ENCODE measurements at regions not wholly inside any gene's neighbourhood (a gene's known extent, or its start where the extent isn't known, plus 50 kb on each side); places are given as distances from the start of the nearest gene placed in this dataset.
"Not testable (repeated sequence)": the region's sequence is repeated elsewhere in the genome, so short reads cannot be mapped to it uniquely, and the experiment has no call there.

GRCh38 chr3:34646911-34647460 lies 848.6 kb downstream of the PDCD6IP start:
- no peak for DNase-seq (ENCODE audit: low spot score)

- no peak for DNase-seq (ENCODE audit: low spot score)
Observed at GRCh38 chr3:34650131-34650530, 851.7 kb downstream of the PDCD6IP start.

GRCh38 chr3:34668915-34669314 lies 870.5 kb downstream of the PDCD6IP start:
- no peak for DNase-seq (ENCODE audit: low spot score)

- no peak for DNase-seq (ENCODE audit: low spot score)
Observed at GRCh38 chr3:34669490-34669889, 871.1 kb downstream of the PDCD6IP start.

GRCh38 chr3:34675383-34676120 lies 877.1 kb downstream of the PDCD6IP start:
- no peak for DNase-seq (ENCODE audit: low spot score)

- DNase-seq (ENCODE audit: low spot score): no peak
Observed at GRCh38 chr3:34676436-34676835, 878.0 kb downstream of the PDCD6IP start.

GRCh38 chr3:34678575-34678974 lies 880.1 kb downstream of the PDCD6IP start:
- no peak for DNase-seq (ENCODE audit: low spot score)

- DNase-seq (ENCODE audit: low spot score): not testable (repeated sequence)
Observed at GRCh38 chr3:34679055-34679454, 880.6 kb downstream of the PDCD6IP start.

- peak; percentile 64 for DNase-seq (ENCODE audit: low spot score)
Observed at GRCh38 chr3:34683851-34684250, 885.4 kb downstream of the PDCD6IP start.

GRCh38 chr3:34686541-34686940 lies 888.1 kb downstream of the PDCD6IP start:
- no peak for DNase-seq (ENCODE audit: low spot score)

- no peak for DNase-seq (ENCODE audit: low spot score)
Observed at GRCh38 chr3:34687671-34688070, 889.2 kb downstream of the PDCD6IP start.

GRCh38 chr3:34696831-34697230 lies 898.4 kb downstream of the PDCD6IP start:
- no peak for DNase-seq (ENCODE audit: low spot score)

GRCh38 chr3:34703053-34703452 lies 904.6 kb downstream of the PDCD6IP start:
- DNase-seq (ENCODE audit: low spot score): no peak

GRCh38 chr3:34724916-34725499 lies 914.3 kb upstream of the ARPP21 start:
- no peak for DNase-seq (ENCODE audit: low spot score)

GRCh38 chr3:34725774-34726173 lies 913.6 kb upstream of the ARPP21 start:
- no peak for DNase-seq (ENCODE audit: low spot score)

GRCh38 chr3:34727700-34728099 lies 911.6 kb upstream of the ARPP21 start:
- no peak for DNase-seq (ENCODE audit: low spot score)

- no peak for DNase-seq (ENCODE audit: low spot score)
Observed at GRCh38 chr3:34742151-34742550, 897.2 kb upstream of the ARPP21 start.

GRCh38 chr3:34758630-34759261 lies 880.6 kb upstream of the ARPP21 start:
- DNase-seq (ENCODE audit: low spot score): no peak

- DNase-seq (ENCODE audit: low spot score): no peak
Observed at GRCh38 chr3:34777386-34777785, 861.9 kb upstream of the ARPP21 start.

- DNase-seq (ENCODE audit: low spot score): no peak
Observed at GRCh38 chr3:34779092-34779491, 860.2 kb upstream of the ARPP21 start.

GRCh38 chr3:34780294-34780693 lies 859.0 kb upstream of the ARPP21 start:
- no peak for DNase-seq (ENCODE audit: low spot score)

- DNase-seq (ENCODE audit: low spot score): no peak
Observed at GRCh38 chr3:34780973-34781372, 858.4 kb upstream of the ARPP21 start.

- no peak for DNase-seq (ENCODE audit: low spot score)
Observed at GRCh38 chr3:34782871-34783270, 856.5 kb upstream of the ARPP21 start.

Measured in NAMALWA (cell line).